Left lobe of liver (tissue), 2 donors: ENCODE measurements at regions not wholly inside any gene's neighbourhood (a gene's known extent, or its start where the extent isn't known, plus 50 kb on each side); places are given as distances from the start of the nearest gene placed in this dataset.

Source experiments
- ATAC-seq: fragments of 200-7000 bp; cut with Tn5 transposase; one replicate; pipeline ENCODE4 v1.9.1; 2020; ENCODE audit warnings: mild to moderate bottlenecking, moderate library complexity
- DNase-seq: peaks from one replicate; pipeline ENCODE4 v3.0.0-alpha.2; 2020; ENCODE audit warnings: low spot score
- donor health status: DM: no; HTN: no; CAD: no; lungs with moderate emphysema.
- donor health status: DM: no; HTN: yes; CAD: no.

GRCh38 chr12:91349476-91349875 lies 166.9 kb upstream of the DCN start:
- DNase-seq (no peak), ATAC-seq (no peak)

GRCh38 chr12:91347481-91348214 lies 165.0 kb upstream of the DCN start:
- no peak for ATAC-seq
- no peak for DNase-seq

DNA sequence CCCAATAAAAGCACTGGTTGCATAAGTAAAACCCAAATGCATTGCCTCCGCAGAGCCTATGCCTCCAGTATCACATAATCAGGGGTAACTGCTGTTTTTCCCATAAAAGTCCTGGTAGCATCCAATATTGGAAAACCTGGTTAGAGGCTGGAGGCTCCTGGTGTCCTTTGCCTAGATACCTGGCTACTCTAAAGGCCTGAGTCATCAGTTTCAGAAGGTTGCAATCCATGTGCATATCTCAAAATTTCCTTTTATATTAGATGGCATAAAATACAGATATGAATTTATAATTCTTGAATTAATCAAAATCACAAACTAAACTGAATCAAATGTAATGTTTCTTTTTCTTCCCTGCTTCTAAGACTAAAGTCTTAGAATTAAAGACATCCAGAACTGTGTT lies 164.2 kb upstream of the DCN start:
- DNase-seq (no peak), ATAC-seq (no peak)

GRCh38 chr12:91344408-91344807 lies 161.8 kb upstream of the DCN start:
- DNase-seq (no peak), ATAC-seq (no peak)

- no peak for DNase-seq
- no peak for ATAC-seq
These were observed 160.4 kb upstream of the DCN start for GRCh38 chr12:91343010-91343409.

- ATAC-seq (no peak), DNase-seq (no peak)
These were observed 156.5 kb upstream of the DCN start for GRCh38 chr12:91339106-91339505.

- no peak for ATAC-seq
These were observed 153.1 kb upstream of the DCN start for GRCh38 chr12:91335699-91336098.

GRCh38 chr12:91333966-91334365 lies 151.3 kb upstream of the DCN start:
- ATAC-seq (no peak), DNase-seq (no peak)

More at GRCh38 chr12:91335699-91336098, 153.1 kb upstream of the DCN start:
- no peak for DNase-seq

DNA sequence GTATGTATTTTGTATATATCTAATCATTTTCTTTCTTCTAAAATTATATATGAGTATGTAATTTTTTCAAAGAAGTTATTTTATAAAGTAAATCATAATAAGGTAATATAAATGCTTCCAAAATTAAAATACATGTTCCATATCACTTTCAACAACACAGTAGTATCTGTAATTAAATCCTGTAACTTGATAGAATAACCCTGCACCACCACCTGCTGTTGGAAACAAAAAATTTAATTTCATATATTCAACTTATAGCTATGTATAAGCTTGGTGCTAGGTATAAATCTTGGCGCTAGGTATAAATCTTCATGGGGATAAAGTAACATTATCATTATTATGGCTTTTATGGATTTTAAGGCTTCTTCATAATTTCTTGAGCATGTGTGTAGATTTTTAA lies 149.7 kb upstream of the DCN start:
- no peak for DNase-seq
- no peak for ATAC-seq

- DNase-seq (no peak), ATAC-seq (no peak)
These were observed 148.8 kb upstream of the DCN start for GRCh38 chr12:91331371-91331770.

DNA sequence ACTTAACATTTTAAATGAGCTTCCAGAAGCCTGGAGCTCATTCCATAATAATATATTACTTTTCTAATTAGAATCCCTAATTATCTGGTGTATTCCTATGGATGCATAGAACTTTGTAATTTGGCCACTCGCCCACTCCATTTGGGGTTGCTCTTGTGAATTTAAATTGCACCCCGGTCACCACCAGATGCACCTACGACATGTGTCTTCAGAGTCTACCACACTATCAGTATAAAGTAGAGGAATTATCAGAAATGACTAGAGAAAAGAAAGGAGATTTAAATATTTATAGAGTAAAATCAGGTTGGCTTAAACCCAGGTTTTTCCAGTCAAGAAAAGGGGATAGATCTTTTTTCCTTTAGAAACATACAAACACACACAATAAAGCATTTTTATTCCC lies 145.8 kb upstream of the DCN start:
- ATAC-seq, result no peak
- no peak for DNase-seq

DNA sequence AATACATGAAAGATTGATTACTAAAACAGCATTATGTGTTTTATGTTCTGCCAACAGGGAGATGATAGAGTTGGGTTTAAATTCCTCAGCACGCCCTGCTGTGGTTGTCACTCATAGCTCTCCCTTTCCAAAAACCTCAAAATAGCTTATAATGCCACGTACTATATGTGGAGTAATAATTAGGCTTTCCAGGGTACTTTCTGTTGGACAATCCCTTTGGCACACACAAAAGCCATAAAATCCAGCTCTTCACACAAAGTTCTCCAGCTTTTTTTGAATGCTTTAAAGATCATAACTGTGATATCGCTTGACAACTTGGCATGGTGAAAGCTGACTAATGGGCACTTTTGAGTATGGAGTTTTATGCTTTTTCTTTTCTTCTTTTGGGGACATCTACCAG lies 145.3 kb upstream of the DCN start:
- DNase-seq, result no peak
- ATAC-seq, result no peak

- no peak for ATAC-seq
These were observed 144.5 kb upstream of the DCN start for GRCh38 chr12:91327131-91327530.

GRCh38 chr12:91326058-91327027 lies 143.7 kb upstream of the DCN start:
- no peak for DNase-seq
- ATAC-seq, result peak; percentile 63

More at GRCh38 chr12:91327131-91327530, 144.5 kb upstream of the DCN start:
- no peak for DNase-seq

- ATAC-seq (no peak), DNase-seq (no peak)
These were observed 138.4 kb upstream of the DCN start for GRCh38 chr12:91320999-91321398.

DNA sequence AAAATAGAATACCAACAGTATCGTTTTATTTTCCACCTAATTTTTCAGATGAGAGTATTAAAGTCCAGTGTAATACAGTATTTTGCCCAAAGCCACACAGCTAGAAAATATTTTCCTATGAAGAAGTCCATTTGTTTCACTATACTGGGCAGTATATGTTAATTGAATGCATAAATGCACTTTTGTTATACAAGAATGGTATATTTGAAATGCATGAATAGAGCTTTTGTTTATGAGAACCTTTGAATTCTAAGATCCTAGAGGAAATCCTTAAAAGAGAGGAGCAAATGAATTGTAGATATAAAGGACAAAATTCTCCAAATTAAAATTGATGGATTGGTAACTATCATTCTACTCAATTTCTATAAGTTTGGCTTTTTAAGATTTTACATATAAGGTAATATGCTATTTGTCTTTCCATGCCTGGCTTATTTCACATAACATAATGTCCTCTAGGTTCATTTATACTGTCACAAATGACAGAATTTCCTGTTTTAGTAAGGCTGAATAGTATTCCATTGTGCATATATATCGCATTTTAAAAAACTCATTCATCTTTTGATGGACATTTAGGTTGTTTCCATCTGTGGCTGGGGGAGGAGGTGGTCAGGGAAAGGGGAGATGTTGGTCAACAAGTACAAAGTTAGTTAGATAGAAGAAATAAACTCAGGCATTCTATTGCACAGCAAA lies 136.6 kb upstream of the DCN start:
- no peak for ATAC-seq
- no peak for DNase-seq

GRCh38 chr12:91317306-91317705 lies 134.7 kb upstream of the DCN start:
- DNase-seq, result no peak
- no peak for ATAC-seq

DNA sequence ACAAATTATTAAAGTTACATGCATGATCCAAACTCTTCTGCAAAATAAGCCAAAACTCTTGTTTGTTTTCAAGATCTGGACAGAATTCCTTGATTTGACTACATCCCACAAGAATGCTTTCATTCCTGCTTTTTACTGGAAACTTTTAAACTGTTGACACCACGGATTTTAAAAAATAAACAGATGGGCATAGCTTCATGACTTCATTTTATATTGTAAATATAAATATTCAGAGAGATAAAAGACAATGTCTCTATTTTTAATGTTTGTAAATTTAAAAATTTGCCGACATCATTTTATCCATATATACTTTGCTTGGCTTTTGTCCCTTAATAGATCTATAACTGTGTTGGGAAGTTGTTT lies 134.3 kb upstream of the DCN start:
- ATAC-seq, result no peak
- no peak for DNase-seq

GRCh38 chr12:91316161-91316906 lies 133.7 kb upstream of the DCN start:
- ATAC-seq, result no peak
- DNase-seq, result no peak

- ATAC-seq, result no peak
- DNase-seq, result no peak
These were observed 128.5 kb upstream of the DCN start for GRCh38 chr12:91311081-91311480.

DNA sequence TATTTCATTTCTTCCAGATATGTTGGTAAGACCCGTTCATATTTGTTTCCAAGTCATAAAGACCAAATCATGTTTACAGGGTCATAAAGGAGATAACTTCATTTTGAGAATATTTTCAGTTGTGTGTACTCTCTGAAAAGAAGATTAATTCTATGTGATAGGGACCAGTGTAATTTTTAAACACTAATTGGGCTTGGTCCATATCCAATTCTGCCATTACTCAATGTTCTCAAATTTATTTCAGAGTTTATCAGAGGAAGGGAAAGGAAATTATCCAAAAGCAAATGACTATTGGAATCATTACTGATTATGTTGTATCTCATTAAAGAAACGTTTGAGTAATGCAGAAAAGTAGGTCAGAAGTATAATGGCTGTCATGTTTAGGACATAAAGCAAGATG lies 126.8 kb upstream of the DCN start:
- DNase-seq, result no peak
- no peak for ATAC-seq
